Panc1 (cell line): ENCODE measurements at regions not wholly inside any gene's neighbourhood (a gene's known extent, or its start where the extent isn't known, plus 50 kb on each side); places are given as distances from the start of the nearest gene placed in this dataset.

ENCODE experiments used
- ATAC-seq: fragments of 200-7000 bp; cut with Tn5 transposase; 2 replicates; pipeline ENCODE4 v1.9.1; 2020; ENCODE audit warnings: mild to moderate bottlenecking, moderate library complexity
- BruUV-seq: library from RNA; stranded (reverse); fragments of 400-500 nt; replicated peaks from 2 replicates; lab custom pipeline; 2021; lab: Mats Ljungman, UMichigan
- CTCF ChIA-PET: fragments of 300-600 bp; sonication (Branson Sonifier 250); formaldehyde crosslinking; loops from one replicate; lab custom pipeline; 2022; ENCODE audit warnings: antibody characterized with exemption; lab: Charles Lee
- POLR2A ChIA-PET: fragments of 300-600 bp; sonication (Branson Sonifier 250); formaldehyde crosslinking; loops from one replicate; lab custom pipeline; 2022; ENCODE audit warnings: antibody characterized with exemption; lab: Charles Lee
- DNase-seq: peaks from one replicate; pipeline ENCODE4 v3.0.0-alpha.2; 2010; ENCODE audit warnings: low read depth, low spot score
- H3K27ac ChIP-seq: 2 replicates; pipeline ENCODE4 v1.5.1; 2011; ENCODE audit warnings: mild to moderate bottlenecking, low read length, inconsistent platforms
- H3K27me3 ChIP-seq: fragments of 200-500 bp; sonication (Bioruptor generic); 2 replicates; pipeline ENCODE4 v1.6.0; 2014; ENCODE audit warnings: low read length, inconsistent platforms; ENCODE audit not compliant: control insufficient read depth, insufficient read depth
- H3K36me3 ChIP-seq: fragments of 200-500 bp; sonication (Bioruptor generic); 2 replicates; pipeline ENCODE4 v1.5.1; 2014; ENCODE audit warnings: inconsistent platforms, mild to moderate bottlenecking, low read length, moderate library complexity; ENCODE audit not compliant: control insufficient read depth, insufficient read depth
- H3K4me1 ChIP-seq: 2 replicates; pipeline ENCODE4 v1.5.1; 2011; ENCODE audit warnings: inconsistent platforms, mild to moderate bottlenecking, low read length, moderate library complexity; ENCODE audit not compliant: control insufficient read depth, insufficient read depth
- H3K4me3 ChIP-seq, 2 experiments: 2 replicates each; pipeline ENCODE4 v1.5.1; 2011 to 2012; ENCODE audit warnings: low read depth in 2 of 2, low read length in 2 of 2, mild to moderate bottlenecking in 2 of 2, inconsistent platforms in 1 of 2, moderate library complexity in 1 of 2
- H3K9me3 ChIP-seq: fragments of 200-500 bp; sonication (Bioruptor generic); 2 replicates; pipeline ENCODE4 v1.5.1; 2014; ENCODE audit warnings: low read depth, mild to moderate bottlenecking, inconsistent platforms, low read length, moderate library complexity; ENCODE audit not compliant: control insufficient read depth, insufficient read depth
- CTCF ChIP-seq: fragments of 450-650 bp; IDR thresholded peaks from 2 replicates; pipeline ENCODE4 v1.5.1; 2017; ENCODE audit warnings: mild to moderate bottlenecking
- POLR2AphosphoS5 ChIP-seq: IDR thresholded peaks from 2 replicates; pipeline ENCODE4 v1.6.1; 2012; ENCODE audit warnings: mild to moderate bottlenecking, low read depth, low read length, moderate library complexity
- SIN3A ChIP-seq: IDR thresholded peaks from 2 replicates; pipeline ENCODE4 v1.6.1; 2012; ENCODE audit warnings: low read depth, mild to moderate bottlenecking, low read length, moderate library complexity, borderline replicate concordance; ENCODE audit not compliant: insufficient read depth
- TCF7L2 ChIP-seq: IDR thresholded peaks from 2 replicates; pipeline ENCODE4 v1.6.1; 2011; ENCODE audit warnings: mild to moderate bottlenecking, low read depth, low read length, inconsistent platforms
- in situ Hi-C: cut with HindIII; loops from 2 replicates; pipeline ENCODE4 v1.10.0; 2016; ENCODE audit warnings: low sequenced_read_pairs, low pct_unique_long_range_greater_than_20kb
- intact Hi-C: fragments of 100-400 bp; cut with micrococcal nuclease; formaldehyde crosslinking; loops from one replicate; pipeline ENCODE4 v1.10.0; 2022; ENCODE audit not compliant: unreplicated experiment
- TF ChIP-seq, protein P1 (sequence below), 2 experiments: IDR thresholded peaks; 2 replicates each; pipeline ENCODE4 v1.6.1; 2011 to 2012; ENCODE audit warnings: low read depth in 2 of 2, control low read depth in 1 of 2, low read length in 1 of 2, mild to moderate bottlenecking in 1 of 2, moderate library complexity in 1 of 2; ENCODE audit not compliant: insufficient read depth in 1 of 2

DNA sequence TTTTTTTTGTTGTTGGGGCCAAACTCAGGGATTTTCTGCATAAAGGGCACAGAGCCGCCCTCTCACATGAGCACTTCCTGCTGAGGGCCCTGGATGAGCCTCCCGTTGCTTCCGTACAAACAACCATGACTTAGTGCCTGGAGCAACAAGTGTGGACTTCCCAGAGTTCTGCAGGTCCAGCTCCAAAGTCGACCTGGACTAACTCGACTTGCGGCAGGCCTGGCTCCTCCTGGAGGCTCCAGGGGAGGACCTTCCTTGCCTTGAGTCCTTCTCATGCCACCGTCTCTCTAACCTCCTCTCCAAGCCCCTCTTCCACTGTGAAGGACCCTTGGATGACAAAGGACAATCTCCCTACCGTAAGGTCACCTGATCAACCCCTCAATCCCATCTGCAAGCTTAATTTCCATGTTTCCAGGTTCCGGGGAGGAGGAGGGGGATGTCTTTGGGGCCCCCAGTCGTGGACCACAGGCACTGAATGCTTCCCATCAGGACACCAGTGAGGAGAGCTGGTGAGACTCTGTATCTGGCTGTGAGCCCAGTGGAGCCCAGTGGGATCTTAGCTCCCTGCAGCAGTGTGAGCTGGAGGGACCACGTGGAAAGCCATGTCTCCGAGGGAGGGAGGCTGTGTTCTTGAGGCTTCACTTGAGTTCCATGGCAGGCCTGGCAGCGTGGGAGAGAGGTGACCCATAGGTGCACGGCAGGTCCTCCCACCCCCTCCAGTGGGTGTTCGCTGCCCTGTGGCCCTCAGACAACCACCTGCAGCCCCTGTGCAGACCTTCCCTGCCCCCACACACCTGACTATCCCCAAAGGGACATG lies 199.5 kb upstream of the PPP2R2D start:
- intact Hi-C loops (no loop called here), in situ Hi-C loops (no loop called here)
- Histone ChIP-seq H3K4me1 (no peaks in the 10 kb centered on the region), H3K27me3 (peaks cover 4% of the 10 kb centered on the region; the same call in 1 of the 2 replicates), H3K9me3 (no peaks in the 10 kb centered on the region), H3K27ac (no peak overlapping the region), H3K36me3 (no peaks in the 10 kb centered on the region), H3K4me3 (no peak overlapping the region)
- no peak for TF ChIP-seq SIN3A
- no peak for TF ChIP-seq TCF7L2
- no peak for TF ChIP-seq CTCF
- no peak for TF ChIP-seq POLR2AphosphoS5
- TF ChIP-seq, protein P1, sequence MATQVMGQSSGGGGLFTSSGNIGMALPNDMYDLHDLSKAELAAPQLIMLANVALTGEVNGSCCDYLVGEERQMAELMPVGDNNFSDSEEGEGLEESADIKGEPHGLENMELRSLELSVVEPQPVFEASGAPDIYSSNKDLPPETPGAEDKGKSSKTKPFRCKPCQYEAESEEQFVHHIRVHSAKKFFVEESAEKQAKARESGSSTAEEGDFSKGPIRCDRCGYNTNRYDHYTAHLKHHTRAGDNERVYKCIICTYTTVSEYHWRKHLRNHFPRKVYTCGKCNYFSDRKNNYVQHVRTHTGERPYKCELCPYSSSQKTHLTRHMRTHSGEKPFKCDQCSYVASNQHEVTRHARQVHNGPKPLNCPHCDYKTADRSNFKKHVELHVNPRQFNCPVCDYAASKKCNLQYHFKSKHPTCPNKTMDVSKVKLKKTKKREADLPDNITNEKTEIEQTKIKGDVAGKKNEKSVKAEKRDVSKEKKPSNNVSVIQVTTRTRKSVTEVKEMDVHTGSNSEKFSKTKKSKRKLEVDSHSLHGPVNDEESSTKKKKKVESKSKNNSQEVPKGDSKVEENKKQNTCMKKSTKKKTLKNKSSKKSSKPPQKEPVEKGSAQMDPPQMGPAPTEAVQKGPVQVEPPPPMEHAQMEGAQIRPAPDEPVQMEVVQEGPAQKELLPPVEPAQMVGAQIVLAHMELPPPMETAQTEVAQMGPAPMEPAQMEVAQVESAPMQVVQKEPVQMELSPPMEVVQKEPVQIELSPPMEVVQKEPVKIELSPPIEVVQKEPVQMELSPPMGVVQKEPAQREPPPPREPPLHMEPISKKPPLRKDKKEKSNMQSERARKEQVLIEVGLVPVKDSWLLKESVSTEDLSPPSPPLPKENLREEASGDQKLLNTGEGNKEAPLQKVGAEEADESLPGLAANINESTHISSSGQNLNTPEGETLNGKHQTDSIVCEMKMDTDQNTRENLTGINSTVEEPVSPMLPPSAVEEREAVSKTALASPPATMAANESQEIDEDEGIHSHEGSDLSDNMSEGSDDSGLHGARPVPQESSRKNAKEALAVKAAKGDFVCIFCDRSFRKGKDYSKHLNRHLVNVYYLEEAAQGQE (IDR thresholded peaks at IDR 0.05; ENCODE audit: insufficient read depth in 1 of 2, low read depth in 2 of 2, low read length in 1 of 2) = no peak
- ChIA-PET CTCF (no interaction called here), POLR2A (no interaction called here)
- DNase-seq = no peak
- no peak for ATAC-seq
- BruUV-seq = no TSS peak

DNA sequence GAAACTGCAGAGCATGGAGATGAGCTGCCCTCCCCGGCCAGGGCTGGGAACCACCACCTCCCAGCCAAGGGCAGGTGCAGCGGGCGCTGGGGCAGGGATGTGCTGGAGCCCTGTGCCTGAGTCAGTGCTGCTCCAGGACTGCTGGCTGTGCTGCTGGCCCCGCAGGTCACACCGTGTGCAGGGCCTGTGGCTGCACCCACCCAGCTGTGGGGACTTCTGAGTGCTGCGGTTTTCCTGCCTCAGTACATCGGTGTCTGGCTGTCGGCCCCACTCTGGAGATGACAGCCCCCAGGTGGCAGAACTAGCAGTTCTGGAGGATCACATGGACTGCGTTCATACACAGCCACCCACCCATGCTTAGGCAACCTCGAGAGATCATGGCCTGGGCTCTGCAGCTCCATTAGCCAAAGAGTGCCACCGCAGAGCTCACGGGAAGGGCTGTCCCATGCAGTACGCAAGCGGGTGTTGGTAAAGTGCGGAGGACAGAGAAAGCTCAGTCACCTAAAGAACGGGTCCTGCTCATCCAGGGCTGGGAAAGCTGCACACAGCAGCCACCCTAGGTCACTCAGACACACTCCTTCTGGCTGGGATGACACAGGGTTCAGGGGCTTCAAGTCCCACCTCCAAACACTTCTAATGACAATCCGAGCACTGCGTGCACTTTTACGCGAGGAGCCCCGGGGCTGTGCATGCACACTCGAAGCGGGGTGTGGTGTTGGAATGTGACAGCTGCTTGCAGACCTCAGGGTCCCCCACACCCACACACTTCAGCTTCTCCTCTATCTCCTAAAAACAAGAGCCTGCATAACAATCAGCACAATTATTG lies 198.1 kb upstream of the PPP2R2D start:
- ChIA-PET POLR2A (no interaction called here), CTCF (no interaction called here)
- no peak overlapping the region for H3K4me3 ChIP-seq
- BruUV-seq = no TSS peak
- no peak for TF ChIP-seq CTCF
- peaks cover 4% of the 10 kb centered on the region; the same call in 1 of the 2 replicates for H3K27me3 ChIP-seq
- no peak overlapping the region for H3K27ac ChIP-seq
- ATAC-seq = no peak; the same call in 1 of the 2 replicates
- H3K9me3 ChIP-seq = peaks cover 6% of the 10 kb centered on the region; the same call in 1 of the 2 replicates
- H3K4me1 ChIP-seq = no peaks in the 10 kb centered on the region
- intact Hi-C loops = no loop called here
- no peak for DNase-seq
- in situ Hi-C loops = no loop called here
- H3K36me3 ChIP-seq = no peaks in the 10 kb centered on the region
